Activated naive CD8-positive, alpha-beta T cell treated with anti-CD3 and anti-CD28 coated beads, Interleukin-2, amount 10 ng/mL, durations not matched to agents 7 days and 5 days (primary cell): ENCODE measurements at regions not wholly inside any gene's neighbourhood (a gene's known extent, or its start where the extent isn't known, plus 50 kb on each side); places are given as distances from the start of the nearest gene placed in this dataset.

Experiments used
- ATAC-seq: fragments of 150-1000 bp; cut with Tn5 transposase; one replicate; pipeline ENCODE4 v1.10.0; 2021; ENCODE audit warnings: low read depth, moderate library complexity
- POLR2A ChIA-PET: fragments of 350-600 bp; sonication (Branson Sonifier 250); formaldehyde crosslinking; loops from one replicate; lab custom pipeline; 2021; ENCODE audit warnings: antibody characterized with exemption; lab: Charles Lee
- DNase-seq: peaks from one replicate; pipeline ENCODE4 v3.0.0; 2021
- H3K27ac Mint-ChIP-seq: one replicate; pipeline ENCODE4 v1.8.0; 2022; ENCODE audit warnings: mild to moderate bottlenecking, mixed read lengths
- H3K27me3 Mint-ChIP-seq: one replicate; pipeline ENCODE4 v1.8.0; 2022; ENCODE audit warnings: mild to moderate bottlenecking, moderate library complexity, mixed read lengths
- H3K36me3 Mint-ChIP-seq: one replicate; pipeline ENCODE4 v1.8.0; 2021; ENCODE audit warnings: mild to moderate bottlenecking, mixed read lengths
- H3K4me1 Mint-ChIP-seq: one replicate; pipeline ENCODE4 v1.8.0; 2021; ENCODE audit warnings: mixed read lengths
- H3K4me3 Mint-ChIP-seq: one replicate; pipeline ENCODE4 v1.8.0; 2022; ENCODE audit warnings: mild to moderate bottlenecking, moderate library complexity, mixed read lengths
- H3K9me3 Mint-ChIP-seq: one replicate; pipeline ENCODE4 v1.8.0; 2021; ENCODE audit warnings: mixed read lengths

- no peak for ATAC-seq
- Mint-ChIP-seq H3K4me1 (no peaks in the 10 kb centered on the region), H3K9me3 (peaks cover 1% of the 10 kb centered on the region), H3K27me3 (no peaks in the 10 kb centered on the region), H3K4me3 (no peak overlapping the region), H3K36me3 (no peaks in the 10 kb centered on the region), H3K27ac (no peak overlapping the region)
- DNase-seq: no peak
- POLR2A ChIA-PET: no interaction called here
These were observed 242.0 kb upstream of the ACTRT1 start for GRCh38 chrX:128294198-128294597.

GRCh38 chrX:128287693-128288092 is 235.5 kb upstream of the ACTRT1 start:
- H3K9me3 Mint-ChIP-seq: peaks cover 3% of the 10 kb centered on the region
- no peaks in the 10 kb centered on the region for H3K36me3 Mint-ChIP-seq
- ATAC-seq (no peak), DNase-seq (no peak)
- H3K4me1 Mint-ChIP-seq: no peaks in the 10 kb centered on the region
- H3K27me3 Mint-ChIP-seq: no peaks in the 10 kb centered on the region
- no peak overlapping the region for H3K27ac Mint-ChIP-seq
- no peak overlapping the region for H3K4me3 Mint-ChIP-seq
- POLR2A ChIA-PET: no interaction called here

GRCh38 chrX:128250621-128251020 is 198.4 kb upstream of the ACTRT1 start:
- Mint-ChIP-seq H3K36me3 (no peaks in the 10 kb centered on the region), H3K27ac (no peak overlapping the region), H3K27me3 (no peaks in the 10 kb centered on the region), H3K4me3 (no peak overlapping the region), H3K9me3 (no peaks in the 10 kb centered on the region), H3K4me1 (no peaks in the 10 kb centered on the region)
- POLR2A ChIA-PET: no interaction called here
- no peak for ATAC-seq
- DNase-seq: no peak

- POLR2A ChIA-PET: no interaction called here
- Mint-ChIP-seq H3K9me3 (no peaks in the 10 kb centered on the region), H3K4me1 (no peaks in the 10 kb centered on the region), H3K36me3 (no peaks in the 10 kb centered on the region), H3K27ac (no peak overlapping the region), H3K27me3 (no peaks in the 10 kb centered on the region), H3K4me3 (no peak overlapping the region)
- no peak for DNase-seq
- ATAC-seq: no peak
These were observed 164.2 kb upstream of the ACTRT1 start for GRCh38 chrX:128216364-128216763.

- Mint-ChIP-seq H3K27me3 (no peaks in the 10 kb centered on the region), H3K36me3 (no peaks in the 10 kb centered on the region), H3K4me1 (no peaks in the 10 kb centered on the region), H3K9me3 (no peaks in the 10 kb centered on the region), H3K27ac (no peak overlapping the region), H3K4me3 (no peak overlapping the region)
- POLR2A ChIA-PET: no interaction called here
- DNase-seq (no peak), ATAC-seq (no peak)
These were observed 113.7 kb upstream of the ACTRT1 start for GRCh38 chrX:128165884-128166408.

- Mint-ChIP-seq H3K36me3 (no peaks in the 10 kb centered on the region), H3K27ac (no peak overlapping the region), H3K9me3 (no peaks in the 10 kb centered on the region), H3K27me3 (no peaks in the 10 kb centered on the region), H3K4me3 (no peak overlapping the region), H3K4me1 (no peaks in the 10 kb centered on the region)
- no peak for ATAC-seq
- DNase-seq: no peak
- POLR2A ChIA-PET: no interaction called here
These were observed 104.0 kb upstream of the ACTRT1 start for GRCh38 chrX:128156204-128156603.

GRCh38 chrX:128142745-128143144 is 90.5 kb upstream of the ACTRT1 start:
- DNase-seq (no peak), ATAC-seq (no peak)
- Mint-ChIP-seq H3K27ac (no peak overlapping the region), H3K9me3 (no peaks in the 10 kb centered on the region), H3K4me3 (no peak overlapping the region), H3K27me3 (no peaks in the 10 kb centered on the region), H3K4me1 (no peaks in the 10 kb centered on the region), H3K36me3 (no peaks in the 10 kb centered on the region)
- POLR2A ChIA-PET: no interaction called here

- Mint-ChIP-seq H3K27me3 (no peaks in the 10 kb centered on the region), H3K36me3 (no peaks in the 10 kb centered on the region), H3K27ac (no peak overlapping the region), H3K9me3 (no peaks in the 10 kb centered on the region), H3K4me1 (no peaks in the 10 kb centered on the region), H3K4me3 (no peak overlapping the region)
- POLR2A ChIA-PET: no interaction called here
- ATAC-seq (no peak), DNase-seq (no peak)
These were observed 54.4 kb upstream of the ACTRT1 start for GRCh38 chrX:128106630-128107029.

- Mint-ChIP-seq H3K36me3 (no peaks in the 10 kb centered on the region), H3K27ac (no peak overlapping the region), H3K9me3 (no peaks in the 10 kb centered on the region), H3K4me3 (no peak overlapping the region), H3K4me1 (no peaks in the 10 kb centered on the region), H3K27me3 (no peaks in the 10 kb centered on the region)
- POLR2A ChIA-PET: no interaction called here
- ATAC-seq: no peak
- no peak for DNase-seq
These were observed 53.5 kb upstream of the ACTRT1 start for GRCh38 chrX:128105659-128106058.
